ENCODE measurements at regions not wholly inside any gene's neighbourhood (a gene's known extent, or its start where the extent isn't known, plus 50 kb on each side); places are given as distances from the start of the nearest gene placed in this dataset.
"Not testable (repeated sequence)": the region's sequence is repeated elsewhere in the genome, so short reads cannot be mapped to it uniquely, and the experiment has no call there.

DNA sequence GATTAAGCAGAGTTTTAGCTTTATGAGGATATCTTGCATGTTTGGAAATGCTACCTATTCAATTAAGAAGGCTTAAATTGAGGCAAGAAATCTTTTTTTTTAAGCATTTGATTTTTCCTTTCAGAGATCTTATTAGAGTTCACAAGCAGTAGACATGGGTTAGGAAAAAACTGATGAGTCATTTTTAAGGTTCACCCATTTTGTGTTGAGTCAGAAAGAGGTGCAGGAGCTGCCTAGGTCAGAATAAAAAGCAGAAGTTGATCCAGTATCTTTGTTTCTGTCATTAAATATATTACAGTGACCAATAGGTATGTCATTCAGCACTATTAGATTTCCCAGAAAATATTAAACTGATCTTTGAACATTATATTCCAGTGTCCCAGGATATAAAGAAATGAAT is 306.8 kb downstream of the LMBRD1 start:
- no peak for DNase-seq (ENCODE audit: low read depth in 2 of 3, low spot score in 2 of 3)

GRCh38 chr6:69487688-69488087 is 309.1 kb downstream of the LMBRD1 start:
- DNase-seq (ENCODE audit: low read depth in 2 of 3, low spot score in 2 of 3), result no peak

DNA sequence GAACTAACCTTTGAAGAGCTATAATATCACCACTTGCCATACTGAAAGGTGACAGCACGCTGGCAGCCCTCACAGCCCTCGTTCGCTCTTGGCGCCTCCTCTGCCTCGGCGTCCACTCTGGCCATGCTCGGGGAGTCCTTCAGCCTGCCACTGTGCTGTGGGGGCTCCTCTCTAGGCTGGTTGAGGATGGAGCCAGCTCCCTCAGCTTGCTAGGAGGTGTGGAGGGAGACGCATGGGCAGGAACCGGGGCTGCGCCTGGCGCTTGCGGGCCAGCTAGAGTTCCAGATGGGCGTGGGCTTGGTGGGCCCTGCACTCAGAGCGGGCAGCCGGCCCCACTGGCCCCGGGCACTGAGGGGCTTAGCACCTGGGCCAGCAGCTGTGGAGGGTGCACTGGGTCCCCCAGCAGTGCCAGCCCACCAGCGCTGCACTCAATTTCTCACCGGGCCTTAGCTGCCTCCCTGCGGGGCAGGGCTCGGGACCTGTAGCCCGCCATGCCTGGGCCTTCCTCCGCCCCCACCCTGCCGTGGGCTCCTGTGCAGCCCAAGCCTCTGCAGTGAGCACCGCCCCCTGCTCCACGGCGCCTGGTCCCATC is 329.7 kb downstream of the LMBRD1 start:
- DNase-seq (ENCODE audit: low read depth in 2 of 3, low spot score in 2 of 3), result no peak

DNA sequence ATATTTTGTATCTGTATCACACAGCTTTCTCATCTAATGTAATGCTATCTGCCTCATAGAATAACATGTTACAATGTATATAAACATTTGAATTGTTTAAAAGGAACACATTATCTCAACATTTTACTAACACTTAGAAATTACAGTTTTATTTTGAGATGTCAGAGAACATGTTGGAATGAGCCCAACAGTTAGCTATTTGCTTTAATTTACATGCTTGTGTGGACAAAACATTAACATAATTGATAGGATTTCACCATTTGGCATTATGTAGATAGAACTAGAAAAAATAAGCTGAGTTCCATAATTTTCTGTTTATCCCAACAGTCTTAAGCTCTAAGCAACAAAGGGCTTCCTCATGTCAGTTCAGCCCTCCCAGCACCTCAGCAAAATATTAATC is 330.9 kb downstream of the LMBRD1 start:
- no peak for DNase-seq (ENCODE audit: low read depth in 2 of 3, low spot score in 2 of 3)

DNA sequence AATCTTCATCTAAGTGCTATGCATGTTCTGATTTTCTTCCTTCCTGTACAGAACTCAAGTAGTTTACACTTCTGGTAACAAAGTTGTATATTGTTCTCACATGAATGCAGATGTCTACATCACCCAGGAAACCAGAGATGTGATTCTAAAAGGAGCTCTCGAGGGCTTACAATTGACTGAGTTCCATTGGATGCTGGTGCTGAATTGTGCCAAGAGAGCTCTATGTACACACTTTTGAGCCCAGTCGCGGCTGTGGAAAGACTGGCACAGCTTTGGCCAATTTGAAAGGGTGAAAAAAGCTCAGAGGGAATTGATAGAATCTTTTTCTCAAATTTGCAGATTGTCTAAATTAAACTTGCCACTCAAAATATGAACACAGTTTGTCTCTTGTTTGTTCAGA is 340.7 kb downstream of the LMBRD1 start:
- DNase-seq (ENCODE audit: low read depth in 2 of 3, low spot score in 2 of 3), result no peak

DNA sequence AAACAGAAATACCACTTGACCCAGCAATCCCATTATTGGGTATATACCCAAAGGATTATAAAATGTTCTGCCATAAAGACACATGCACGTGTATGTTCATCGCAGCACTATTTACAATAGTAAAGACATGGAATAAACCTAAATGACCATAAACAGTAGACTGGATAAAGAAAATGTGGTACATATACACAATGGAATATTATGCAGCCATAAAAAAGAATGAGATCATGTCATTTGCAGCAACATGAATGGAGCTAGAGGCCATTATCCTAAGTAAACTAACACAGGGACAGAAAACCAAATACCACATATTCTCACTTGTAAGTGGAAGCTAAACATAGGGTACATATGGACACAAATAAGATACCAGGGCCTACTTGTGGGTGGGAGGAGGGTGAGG is 342.2 kb downstream of the LMBRD1 start:
- DNase-seq (ENCODE audit: low read depth in 2 of 3, low spot score in 2 of 3), result not testable (repeated sequence)

DNA sequence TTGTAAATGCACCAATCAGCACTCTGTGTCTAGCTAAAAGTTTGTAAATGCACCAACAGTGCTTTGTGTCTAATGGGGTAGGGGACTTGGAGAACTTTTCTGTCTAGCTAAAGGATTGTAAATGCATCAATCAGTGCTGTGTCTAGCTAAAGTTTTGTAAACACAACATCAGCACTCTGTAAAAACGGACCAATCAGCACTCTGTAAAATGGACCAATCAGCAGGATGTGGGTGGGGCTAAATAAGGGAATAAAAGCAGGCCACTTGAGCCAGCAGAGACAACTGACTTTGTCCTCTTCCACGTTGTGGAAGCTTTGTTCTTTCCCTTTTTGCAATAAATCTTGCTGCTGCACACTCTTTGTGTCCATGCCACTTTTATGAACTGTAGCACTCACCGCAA is 346.3 kb downstream of the LMBRD1 start:
- DNase-seq (ENCODE audit: low read depth in 2 of 3, low spot score in 2 of 3), result not testable (repeated sequence)

DNA sequence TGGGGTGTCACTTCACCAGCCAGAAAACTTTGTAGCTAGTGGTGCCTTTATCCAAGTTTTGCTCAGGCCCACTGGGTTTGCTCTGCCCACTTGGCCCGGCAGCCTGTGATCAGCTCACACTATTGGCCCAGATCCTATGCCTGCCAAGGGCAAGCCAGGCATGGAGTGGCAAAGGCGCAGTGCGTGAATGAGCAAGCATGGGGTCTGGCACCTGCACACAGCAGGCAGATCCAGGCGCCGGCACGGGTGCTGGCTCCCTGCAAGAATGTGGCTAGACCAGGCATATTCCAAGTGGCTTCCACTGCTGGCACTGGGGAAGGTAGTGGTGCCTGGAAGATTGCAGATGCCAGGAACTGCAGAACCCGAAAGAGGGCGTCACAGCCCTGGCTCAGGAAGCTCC is 346.9 kb downstream of the LMBRD1 start:
- no peak for DNase-seq (ENCODE audit: low read depth in 2 of 3, low spot score in 2 of 3)

Measured in hematopoietic multipotent progenitor cell (in vitro differentiated cells).